ENCODE measurements at regions not wholly inside any gene's neighbourhood (a gene's known extent, or its start where the extent isn't known, plus 50 kb on each side); places are given as distances from the start of the nearest gene placed in this dataset.

DNA sequence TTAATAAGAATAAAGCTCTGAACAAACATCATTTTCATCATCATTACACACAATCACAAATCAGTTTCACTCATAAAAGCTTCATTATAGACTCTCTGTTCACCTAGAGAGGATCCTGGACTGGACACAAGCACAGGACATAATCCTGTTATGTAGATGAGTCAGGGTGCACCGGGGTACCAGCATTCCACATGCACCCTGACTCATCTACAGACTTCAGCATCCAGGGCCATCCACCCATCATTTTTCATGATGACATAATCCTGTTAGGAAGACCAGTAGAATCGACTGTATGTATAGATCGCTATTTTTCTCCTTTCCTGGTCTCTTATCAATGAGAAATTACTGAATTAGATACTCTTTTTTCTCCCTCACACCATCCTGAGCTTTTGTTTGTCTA lies 73.7 kb upstream of the PIK3C3 start:
- Histone ChIP-seq H3K9ac (replicated peaks; ENCODE audit: extremely low read depth, insufficient read depth, low read length) (no peak overlapping the region), H2AFZ (ENCODE audit: low read depth, low read length) (no peak overlapping the region), H3K27me3 (ENCODE audit: control insufficient read depth in 2 of 2, insufficient read depth in 2 of 2, low read length in 2 of 2) (no peaks in the 10 kb centered on the region), H4K20me1 (replicated peaks; ENCODE audit: control insufficient read depth, extremely low read depth, insufficient read depth, low read length) (no peaks in the 10 kb centered on the region), H3K9me3 (replicated peaks; ENCODE audit: control insufficient read depth, insufficient read depth, low read length) (no peaks in the 10 kb centered on the region), H3K4me1 (ENCODE audit: control insufficient read depth, extremely low read depth, insufficient read depth, low read length) (no peaks in the 10 kb centered on the region), H3K27ac (ENCODE audit: insufficient read depth, low read depth, low read length) (no peak overlapping the region), H3K79me2 (ENCODE audit: control insufficient read depth, insufficient read depth, low read length) (no peaks in the 10 kb centered on the region), H3K9me1 (replicated peaks; ENCODE audit: control insufficient read depth, extremely low read depth, insufficient read depth, low read length) (no peaks in the 10 kb centered on the region), H3K36me3 (ENCODE audit: control insufficient read depth in 2 of 2, extremely low read depth in 1 of 2, insufficient read depth in 2 of 2, low read length in 2 of 2) (no peaks in the 10 kb centered on the region), H3K4me3 (replicated peaks in 1 of 3; ENCODE audit: insufficient read depth in 1 of 3, low read depth in 1 of 3, low read length in 3 of 3) (no peak overlapping the region), H3K4me2 (ENCODE audit: insufficient read depth, low read length) (no peak overlapping the region)
- BruUV-seq (replicated peaks): no TSS peak
- dilution Hi-C loops (cut with MboI; ENCODE audit: extremely low pct_ligation_motif_present, low sequenced_read_pairs): no loop called here
- DNase-seq (ENCODE audit: low read depth, low spot score) (no peak), FAIRE-seq (no peak)
- no peak for TF ChIP-seq POLR2A (IDR thresholded peaks at IDR 0.05; ENCODE audit: low read depth, low read length)
- POLR2A ChIA-PET: no interaction called here
- intact Hi-C loops (cut with micrococcal nuclease): no loop called here
- CTCF ChIA-PET: no interaction called here

DNA sequence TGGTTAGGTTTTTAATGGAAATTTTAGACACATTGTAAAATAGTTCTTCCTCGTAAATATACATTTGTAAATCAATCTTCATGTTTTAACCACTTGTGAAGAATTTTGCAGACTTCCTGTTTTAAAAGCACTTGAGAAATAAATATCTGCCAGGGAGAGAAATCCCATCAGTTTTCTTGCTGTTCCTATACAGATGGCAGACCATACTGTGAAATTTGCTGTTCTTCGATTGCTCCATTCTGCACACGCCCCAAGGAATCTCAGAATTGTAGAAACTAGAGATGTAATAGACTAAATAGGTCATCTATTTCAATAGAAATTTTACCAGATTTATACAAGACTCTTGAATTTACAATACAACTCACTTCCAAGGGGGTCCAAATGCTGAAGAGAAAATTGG lies 75.8 kb upstream of the PIK3C3 start:
- Histone ChIP-seq H3K36me3 (ENCODE audit: control insufficient read depth in 2 of 2, extremely low read depth in 1 of 2, insufficient read depth in 2 of 2, low read length in 2 of 2) (no peaks in the 10 kb centered on the region), H3K9me3 (replicated peaks; ENCODE audit: control insufficient read depth, insufficient read depth, low read length) (no peaks in the 10 kb centered on the region), H2AFZ (ENCODE audit: low read depth, low read length) (no peak overlapping the region), H3K4me3 (replicated peaks in 1 of 3; ENCODE audit: insufficient read depth in 1 of 3, low read depth in 1 of 3, low read length in 3 of 3) (no peak overlapping the region), H3K79me2 (ENCODE audit: control insufficient read depth, insufficient read depth, low read length) (no peaks in the 10 kb centered on the region), H3K4me1 (ENCODE audit: control insufficient read depth, extremely low read depth, insufficient read depth, low read length) (no peaks in the 10 kb centered on the region), H3K9me1 (replicated peaks; ENCODE audit: control insufficient read depth, extremely low read depth, insufficient read depth, low read length) (no peaks in the 10 kb centered on the region), H4K20me1 (replicated peaks; ENCODE audit: control insufficient read depth, extremely low read depth, insufficient read depth, low read length) (no peaks in the 10 kb centered on the region), H3K4me2 (ENCODE audit: insufficient read depth, low read length) (no peak overlapping the region), H3K27me3 (ENCODE audit: control insufficient read depth in 2 of 2, insufficient read depth in 2 of 2, low read length in 2 of 2) (no peaks in the 10 kb centered on the region), H3K9ac (replicated peaks; ENCODE audit: extremely low read depth, insufficient read depth, low read length) (no peak overlapping the region), H3K27ac (ENCODE audit: insufficient read depth, low read depth, low read length) (no peak overlapping the region)
- no TSS peak for BruUV-seq (replicated peaks)
- ChIA-PET POLR2A (no interaction called here), CTCF (no interaction called here)
- intact Hi-C loops (cut with micrococcal nuclease) (no loop called here), dilution Hi-C loops (cut with MboI; ENCODE audit: extremely low pct_ligation_motif_present, low sequenced_read_pairs) (no loop called here)
- FAIRE-seq (no peak), DNase-seq (ENCODE audit: low read depth, low spot score) (no peak)
- no peak for TF ChIP-seq GATA2 (IDR thresholded peaks at IDR 0.05; ENCODE audit: insufficient read depth, insufficient read length, low read depth, low read length)
- TF ChIP-seq, protein P1, sequence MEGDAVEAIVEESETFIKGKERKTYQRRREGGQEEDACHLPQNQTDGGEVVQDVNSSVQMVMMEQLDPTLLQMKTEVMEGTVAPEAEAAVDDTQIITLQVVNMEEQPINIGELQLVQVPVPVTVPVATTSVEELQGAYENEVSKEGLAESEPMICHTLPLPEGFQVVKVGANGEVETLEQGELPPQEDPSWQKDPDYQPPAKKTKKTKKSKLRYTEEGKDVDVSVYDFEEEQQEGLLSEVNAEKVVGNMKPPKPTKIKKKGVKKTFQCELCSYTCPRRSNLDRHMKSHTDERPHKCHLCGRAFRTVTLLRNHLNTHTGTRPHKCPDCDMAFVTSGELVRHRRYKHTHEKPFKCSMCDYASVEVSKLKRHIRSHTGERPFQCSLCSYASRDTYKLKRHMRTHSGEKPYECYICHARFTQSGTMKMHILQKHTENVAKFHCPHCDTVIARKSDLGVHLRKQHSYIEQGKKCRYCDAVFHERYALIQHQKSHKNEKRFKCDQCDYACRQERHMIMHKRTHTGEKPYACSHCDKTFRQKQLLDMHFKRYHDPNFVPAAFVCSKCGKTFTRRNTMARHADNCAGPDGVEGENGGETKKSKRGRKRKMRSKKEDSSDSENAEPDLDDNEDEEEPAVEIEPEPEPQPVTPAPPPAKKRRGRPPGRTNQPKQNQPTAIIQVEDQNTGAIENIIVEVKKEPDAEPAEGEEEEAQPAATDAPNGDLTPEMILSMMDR (IDR thresholded peaks at IDR 0.05; ENCODE audit: extremely low read depth in 1 of 2, insufficient read depth in 1 of 2, low read depth in 1 of 2, low read length in 2 of 2): no peak
- no peak for TF ChIP-seq POLR2AphosphoS5 (IDR thresholded peaks at IDR 0.05; ENCODE audit: insufficient read depth, low read depth, low read length)
- no peak for TF ChIP-seq MYC (IDR thresholded peaks at IDR 0.05; ENCODE audit: low read depth, low read length)
- TF ChIP-seq, protein P2, sequence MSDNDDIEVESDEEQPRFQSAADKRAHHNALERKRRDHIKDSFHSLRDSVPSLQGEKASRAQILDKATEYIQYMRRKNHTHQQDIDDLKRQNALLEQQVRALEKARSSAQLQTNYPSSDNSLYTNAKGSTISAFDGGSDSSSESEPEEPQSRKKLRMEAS (IDR thresholded peaks at IDR 0.05; ENCODE audit: insufficient read depth, insufficient read length): no peak
- TF ChIP-seq POLR2A (IDR thresholded peaks at IDR 0.05; ENCODE audit: low read depth, low read length): no peak

Data from endothelial cell of umbilical vein (primary cell).